ENCODE measurements at regions not wholly inside any gene's neighbourhood (a gene's known extent, or its start where the extent isn't known, plus 50 kb on each side); places are given as distances from the start of the nearest gene placed in this dataset.

GRCh38 chr2:190119923-190120590 lies 57.5 kb upstream of the MSTN start:
- Histone ChIP-seq H3K9me3 (no peaks in the 10 kb centered on the region), H3K4me3 (peak overlapping the region in 2 of 4 donors; percentile 5 to 21), H3K27ac (no peak overlapping the region), H3K27me3 (no peaks in the 10 kb centered on the region), H3K36me3 (no peaks in the 10 kb centered on the region), H3K4me1 (peaks cover 0 to 5% (median 0%) of the 10 kb centered on the region in 3 donors)
- intact Hi-C loops (cut with DNase I): no loop called here
- TF ChIP-seq CTCF (IDR thresholded peaks at IDR 0.05) (no peak), POLR2A (IDR thresholded peaks at IDR 0.05) (no peak)
- DNase-seq: no peak
- WGBS, 2 donors: 59 to 60% methylated on average over 10 to 13 of the region's 14 CpGs

DNA sequence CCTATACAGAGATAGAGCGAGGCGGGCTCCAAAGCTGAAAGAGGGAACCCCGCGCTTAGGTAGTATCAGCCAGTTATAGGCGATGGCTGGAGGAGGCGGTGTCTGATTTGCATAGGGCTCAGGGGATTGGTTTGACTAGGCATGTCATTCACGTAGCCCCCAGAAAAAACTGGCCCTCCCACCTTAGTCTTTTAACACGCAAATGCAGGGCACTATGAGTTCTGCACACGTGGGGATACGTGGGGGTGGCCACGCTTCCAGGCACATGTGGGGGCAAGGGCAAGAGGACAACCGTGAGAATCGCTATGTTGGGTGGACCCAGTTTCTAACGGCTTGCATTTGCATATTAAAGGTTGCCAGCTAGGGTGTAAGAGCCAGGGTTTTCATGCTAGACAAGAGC lies 56.7 kb upstream of the MSTN start:
- TF ChIP-seq POLR2A (IDR thresholded peaks at IDR 0.05): no peak
- TF ChIP-seq CTCF (IDR thresholded peaks at IDR 0.05): no peak
- H3K9me3 ChIP-seq: no peaks in the 10 kb centered on the region
- H3K27me3 ChIP-seq: no peaks in the 10 kb centered on the region
- intact Hi-C loops (cut with DNase I): no loop called here
- no peak overlapping the region for H3K27ac ChIP-seq
- 72 to 77% methylated on average over 14 of the region's 14 CpGs for WGBS, 2 donors
- H3K4me1 ChIP-seq: peaks cover 0 to 5% (median 0%) of the 10 kb centered on the region in 3 donors
- H3K4me3 ChIP-seq: peak overlapping the region in 2 of 4 donors; percentile 1 to 21
- no peaks in the 10 kb centered on the region for H3K36me3 ChIP-seq
- no peak for DNase-seq

DNA sequence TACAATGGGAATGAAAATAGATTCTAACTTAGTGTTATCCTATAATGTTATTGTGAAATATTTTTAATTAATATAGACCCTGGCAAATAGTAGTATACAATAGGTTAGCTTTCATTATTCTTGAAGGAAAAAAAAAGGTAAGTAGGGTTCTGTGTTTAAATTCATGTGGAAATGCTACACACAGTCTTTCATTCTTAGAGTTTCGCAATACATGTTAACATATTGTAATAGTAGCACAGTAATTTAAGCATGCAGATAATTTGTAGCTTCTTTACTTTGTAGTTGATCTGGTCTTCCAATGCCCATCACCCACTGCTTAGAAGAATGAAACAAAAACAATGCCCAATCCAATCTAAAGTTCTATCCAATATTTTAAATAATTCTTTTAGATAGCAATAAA lies 54.8 kb upstream of the MSTN start:
- WGBS, 2 donors: 84 to 100% methylated on average over 1 of the region's 1 CpG
- TF ChIP-seq CTCF (IDR thresholded peaks at IDR 0.05): no peak

DNA sequence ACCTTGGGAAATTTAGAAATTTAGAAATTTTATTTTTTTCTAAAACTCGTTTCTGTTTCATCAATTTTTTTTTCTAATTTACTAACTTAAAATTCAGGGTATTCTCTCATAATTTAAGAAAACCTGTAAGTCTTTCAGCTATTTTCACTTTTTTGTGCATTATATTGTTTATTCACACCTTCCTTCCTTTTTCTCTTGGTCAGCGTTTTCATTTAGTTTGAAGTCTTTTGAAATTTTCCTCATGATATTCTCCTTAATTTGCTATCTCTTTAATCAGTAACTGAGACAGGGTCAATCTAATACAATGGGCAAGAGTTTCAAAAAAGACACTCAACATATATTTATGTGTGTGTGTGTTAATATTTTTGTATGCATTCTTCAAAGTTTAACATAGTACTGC lies 50.5 kb upstream of the MSTN start:
- no peaks in the 10 kb centered on the region for H3K27me3 ChIP-seq
- H3K27ac ChIP-seq: no peak overlapping the region
- no peaks in the 10 kb centered on the region for H3K9me3 ChIP-seq
- DNase-seq: no peak
- no peaks in the 10 kb centered on the region for H3K36me3 ChIP-seq
- H3K4me3 ChIP-seq: no peak overlapping the region
- intact Hi-C loops (cut with DNase I): no loop called here
- WGBS, 2 donors: 82 to 89% methylated on average over 2 of the region's 2 CpGs
- H3K4me1 ChIP-seq: no peaks in the 10 kb centered on the region
- TF ChIP-seq POLR2A (IDR thresholded peaks at IDR 0.05): no peak
- TF ChIP-seq CTCF (IDR thresholded peaks at IDR 0.05): no peak

More for the DNA sequence above, 54.8 kb upstream of the MSTN start:
- no peaks in the 10 kb centered on the region for H3K27me3 ChIP-seq
- DNase-seq: no peak
- H3K9me3 ChIP-seq: no peaks in the 10 kb centered on the region
- H3K4me1 ChIP-seq: peaks cover 0 to 5% (median 0%) of the 10 kb centered on the region in 3 donors
- intact Hi-C loops (cut with DNase I): no loop called here
- H3K4me3 ChIP-seq: no peak overlapping the region
- H3K36me3 ChIP-seq: no peaks in the 10 kb centered on the region
- no peak overlapping the region for H3K27ac ChIP-seq
